Hepatocyte (in vitro differentiated cells): ENCODE measurements at regions not wholly inside any gene's neighbourhood (a gene's known extent, or its start where the extent isn't known, plus 50 kb on each side); places are given as distances from the start of the nearest gene placed in this dataset.

Experiments used
- CTCF ChIP-seq: fragments of 200-600 bp; sonication (generic); IDR thresholded peaks from 2 replicates; pipeline ENCODE4 v1.5.1; 2016; ENCODE audit warnings: antibody characterized with exemption, mild to moderate bottlenecking; ENCODE audit not compliant: poor library complexity
- EZH2 ChIP-seq: fragments of 200-600 bp; sonication (generic); IDR thresholded peaks from 2 replicates; pipeline ENCODE4 v1.6.1; 2016; ENCODE audit warnings: antibody characterized with exemption, mild to moderate bottlenecking, borderline replicate concordance
- EZH2phosphoT487 ChIP-seq: fragments of 200-600 bp; sonication (generic); IDR thresholded peaks from one replicate; pipeline ENCODE4 v1.6.1; 2018; ENCODE audit warnings: antibody characterized with exemption, mild to moderate bottlenecking, low read depth, moderate library complexity; ENCODE audit not compliant: unreplicated experiment, severe bottlenecking

DNA sequence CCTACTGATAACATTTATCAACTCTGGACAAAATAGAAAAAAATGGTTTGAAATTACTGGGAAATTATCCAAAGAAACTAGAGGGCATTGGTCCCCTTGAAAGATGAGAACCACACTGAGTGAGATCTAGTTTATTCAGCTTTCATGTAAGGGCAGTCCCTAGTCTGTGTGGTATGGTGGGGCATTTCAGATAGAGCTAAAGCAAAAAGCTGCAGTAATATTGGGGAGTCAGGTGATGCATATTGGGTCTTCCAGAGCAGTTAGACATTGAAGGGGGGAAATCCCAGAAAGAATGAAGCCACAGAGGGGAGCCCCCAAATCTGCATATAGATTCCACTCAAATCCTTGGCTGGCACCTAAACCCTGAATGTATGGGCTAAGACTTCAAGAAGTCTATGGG lies 347.7 kb upstream of the POU3F1 start:
- no peak for TF ChIP-seq CTCF
- no peak for TF ChIP-seq EZH2
- TF ChIP-seq EZH2phosphoT487: no peak
